WTC11 (cell line): ENCODE measurements at regions not wholly inside any gene's neighbourhood (a gene's known extent, or its start where the extent isn't known, plus 50 kb on each side); places are given as distances from the start of the nearest gene placed in this dataset.

Experiments
- ATAC-seq: fragments of 200-7000 bp; cut with Tn5 transposase; 2 replicates; pipeline ENCODE4 v1.10.0; 2021; ENCODE audit warnings: mild to moderate bottlenecking, moderate library complexity
- CTCF ChIA-PET: fragments of 300-600 bp; sonication (Branson Sonifier 250); formaldehyde crosslinking; loops from one replicate; lab custom pipeline; 2021; ENCODE audit warnings: antibody characterized with exemption; lab: Charles Lee
- POLR2A ChIA-PET: fragments of 350-600 bp; sonication (Branson Sonifier 250); formaldehyde crosslinking; loops from one replicate; lab custom pipeline; 2021; ENCODE audit warnings: antibody characterized with exemption; lab: Charles Lee
- DNase-seq: peaks from one replicate; pipeline ENCODE4 v3.0.0; 2021; ENCODE audit warnings: low spot score
- H3K27ac Mint-ChIP-seq: 2 replicates; pipeline ENCODE4 v1.8.0; 2021; ENCODE audit warnings: mixed read lengths
- H3K27me3 Mint-ChIP-seq: 2 replicates; pipeline ENCODE4 v1.8.0; 2021; ENCODE audit warnings: low read depth, mild to moderate bottlenecking, moderate library complexity, mixed read lengths
- H3K36me3 Mint-ChIP-seq: 2 replicates; pipeline ENCODE4 v1.8.0; 2021; ENCODE audit warnings: mixed read lengths
- H3K4me1 Mint-ChIP-seq: 2 replicates; pipeline ENCODE4 v1.8.0; 2022; ENCODE audit warnings: mixed read lengths
- H3K4me3 Mint-ChIP-seq: 2 replicates; pipeline ENCODE4 v1.8.0; 2021; ENCODE audit warnings: mild to moderate bottlenecking, moderate library complexity, mixed read lengths
- H3K9me3 Mint-ChIP-seq: 2 replicates; pipeline ENCODE4 v1.8.0; 2021; ENCODE audit warnings: mixed read lengths
- ATF1 ChIP-seq: sonication (generic); formaldehyde crosslinking; IDR thresholded peaks from 2 replicates; pipeline ENCODE4 v1.8.1; 2023; ENCODE audit warnings: mild to moderate bottlenecking, moderate library complexity, missing genetic modification reagents
- ELF4 ChIP-seq: sonication (generic); formaldehyde crosslinking; IDR thresholded peaks from 2 replicates; pipeline ENCODE4 v1.8.1; 2022; ENCODE audit warnings: low read depth, mild to moderate bottlenecking, moderate library complexity, missing genetic modification reagents
- EMX1 ChIP-seq: fragments of 250-450 bp; sonication (Bioruptor Pico); IDR thresholded peaks from 2 replicates; pipeline ENCODE4 v1.8.0; 2021; ENCODE audit warnings: mild to moderate bottlenecking
- FOXK1 ChIP-seq: sonication (generic); formaldehyde crosslinking; IDR thresholded peaks from 2 replicates; pipeline ENCODE4 v1.8.0; 2022; ENCODE audit warnings: mild to moderate bottlenecking, moderate library complexity, missing genetic modification reagents
- HMGA2 ChIP-seq: fragments of 250-450 bp; sonication (Bioruptor Pico); IDR thresholded peaks from 2 replicates; pipeline ENCODE4 v1.4.0; 2021; ENCODE audit warnings: mild to moderate bottlenecking, moderate library complexity
- JUN ChIP-seq: sonication (generic); formaldehyde crosslinking; IDR thresholded peaks from 2 replicates; pipeline ENCODE4 v1.8.0; 2023; ENCODE audit warnings: mild to moderate bottlenecking, missing genetic modification reagents
- MYBL2 ChIP-seq: sonication (generic); formaldehyde crosslinking; IDR thresholded peaks from 2 replicates; pipeline ENCODE4 v1.8.1; 2023; ENCODE audit warnings: mild to moderate bottlenecking, moderate library complexity, missing genetic modification reagents
- NFYB ChIP-seq: sonication (generic); formaldehyde crosslinking; conservative IDR thresholded peaks from 2 replicates; pipeline ENCODE4 v1.8.0; 2022; ENCODE audit warnings: low read depth, missing genetic modification reagents
- RORB ChIP-seq: fragments of 250-450 bp; sonication (Bioruptor Pico); IDR thresholded peaks from 2 replicates; pipeline ENCODE4 v1.9.0; 2021; ENCODE audit warnings: mild to moderate bottlenecking
- SMAD4 ChIP-seq: sonication (generic); formaldehyde crosslinking; IDR thresholded peaks from 2 replicates; pipeline ENCODE4 v1.8.0; 2022; ENCODE audit warnings: mild to moderate bottlenecking, missing genetic modification reagents
- USF1 ChIP-seq: sonication (generic); formaldehyde crosslinking; IDR thresholded peaks from 2 replicates; pipeline ENCODE4 v1.8.0; 2022; ENCODE audit warnings: mild to moderate bottlenecking, missing genetic modification reagents
- ZBTB21 ChIP-seq: sonication (generic); formaldehyde crosslinking; IDR thresholded peaks from 2 replicates; pipeline ENCODE4 v1.8.1; 2023; ENCODE audit warnings: mild to moderate bottlenecking, missing genetic modification reagents, borderline replicate concordance
- ZBTB43 ChIP-seq: sonication (generic); formaldehyde crosslinking; IDR thresholded peaks from 2 replicates; pipeline ENCODE4 v1.8.1; 2023; ENCODE audit warnings: mild to moderate bottlenecking, missing genetic modification reagents
- ZNF121 ChIP-seq: sonication (generic); formaldehyde crosslinking; IDR thresholded peaks from 2 replicates; pipeline ENCODE4 v1.8.0; 2023; ENCODE audit warnings: missing genetic modification reagents
- ZNF263 ChIP-seq: sonication (generic); formaldehyde crosslinking; IDR thresholded peaks from 2 replicates; pipeline ENCODE4 v1.8.1; 2022; ENCODE audit warnings: low read depth, mild to moderate bottlenecking, moderate library complexity, missing genetic modification reagents
- ZNF317 ChIP-seq: sonication (generic); formaldehyde crosslinking; IDR thresholded peaks from 2 replicates; pipeline ENCODE4 v1.8.1; 2023; ENCODE audit warnings: low read depth, mild to moderate bottlenecking, moderate library complexity, missing genetic modification reagents, borderline replicate concordance
- ZNF423 ChIP-seq: fragments of 250-450 bp; sonication (Bioruptor Pico); IDR thresholded peaks from 2 replicates; pipeline ENCODE4 v2.1.2; 2022; ENCODE audit warnings: mild to moderate bottlenecking, moderate library complexity
- TF ChIP-seq, protein P1 (sequence below): sonication (generic); formaldehyde crosslinking; IDR thresholded peaks from 2 replicates; pipeline ENCODE4 v1.8.0; 2022; ENCODE audit warnings: missing genetic modification reagents
- TF ChIP-seq, protein P2 (sequence below): sonication (generic); formaldehyde crosslinking; IDR thresholded peaks from 2 replicates; pipeline ENCODE4 v1.8.1; 2022; ENCODE audit warnings: missing genetic modification reagents, borderline replicate concordance
- TF ChIP-seq, protein P3 (sequence below): sonication (generic); formaldehyde crosslinking; IDR thresholded peaks from 2 replicates; pipeline ENCODE4 v1.8.1; 2023; ENCODE audit warnings: mild to moderate bottlenecking, moderate library complexity, missing genetic modification reagents
- TF ChIP-seq, protein P4 (sequence below): sonication (generic); formaldehyde crosslinking; IDR thresholded peaks from 2 replicates; pipeline ENCODE4 v1.8.0; 2023; ENCODE audit warnings: mild to moderate bottlenecking, missing genetic modification reagents

DNA sequence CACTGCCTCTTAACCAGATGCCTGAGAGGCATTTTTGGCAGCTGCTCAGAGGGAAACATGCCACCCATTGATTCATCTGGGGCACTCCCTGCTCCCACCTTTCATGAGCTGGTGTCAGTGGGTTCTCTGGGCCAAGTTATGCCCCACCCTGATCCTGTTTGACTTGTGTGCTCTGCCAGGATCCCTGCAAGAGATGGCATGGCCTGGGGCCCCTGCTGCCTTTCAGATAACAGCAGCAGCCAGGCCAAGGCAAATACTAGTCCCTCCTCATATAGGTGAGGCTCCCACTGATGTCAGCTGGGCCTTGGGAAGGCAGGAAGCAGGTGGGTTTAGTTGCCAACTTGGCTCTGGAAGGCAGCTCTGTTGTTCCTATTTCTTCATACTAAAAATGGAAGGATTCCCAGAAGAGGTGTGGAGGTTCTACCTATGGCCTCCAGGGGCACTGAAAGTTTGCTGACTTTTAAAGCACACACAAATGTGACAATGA lies 192.9 kb upstream of the RBPJ start:
- DNase-seq (no peak), ATAC-seq (no peak)
- Mint-ChIP-seq H3K27ac (no peak overlapping the region), H3K9me3 (peaks cover 31% of the 10 kb centered on the region)
- POLR2A ChIA-PET, result no interaction called here
- CTCF ChIA-PET, result interaction anchor here (0.5 to 0.9 kb wide), 5 partner anchors 10 to 69 kb away, joined by 3 to 8 read pairs (median 3); no protein-coding TSS in a partner anchor
- TF ChIP-seq, protein P1, sequence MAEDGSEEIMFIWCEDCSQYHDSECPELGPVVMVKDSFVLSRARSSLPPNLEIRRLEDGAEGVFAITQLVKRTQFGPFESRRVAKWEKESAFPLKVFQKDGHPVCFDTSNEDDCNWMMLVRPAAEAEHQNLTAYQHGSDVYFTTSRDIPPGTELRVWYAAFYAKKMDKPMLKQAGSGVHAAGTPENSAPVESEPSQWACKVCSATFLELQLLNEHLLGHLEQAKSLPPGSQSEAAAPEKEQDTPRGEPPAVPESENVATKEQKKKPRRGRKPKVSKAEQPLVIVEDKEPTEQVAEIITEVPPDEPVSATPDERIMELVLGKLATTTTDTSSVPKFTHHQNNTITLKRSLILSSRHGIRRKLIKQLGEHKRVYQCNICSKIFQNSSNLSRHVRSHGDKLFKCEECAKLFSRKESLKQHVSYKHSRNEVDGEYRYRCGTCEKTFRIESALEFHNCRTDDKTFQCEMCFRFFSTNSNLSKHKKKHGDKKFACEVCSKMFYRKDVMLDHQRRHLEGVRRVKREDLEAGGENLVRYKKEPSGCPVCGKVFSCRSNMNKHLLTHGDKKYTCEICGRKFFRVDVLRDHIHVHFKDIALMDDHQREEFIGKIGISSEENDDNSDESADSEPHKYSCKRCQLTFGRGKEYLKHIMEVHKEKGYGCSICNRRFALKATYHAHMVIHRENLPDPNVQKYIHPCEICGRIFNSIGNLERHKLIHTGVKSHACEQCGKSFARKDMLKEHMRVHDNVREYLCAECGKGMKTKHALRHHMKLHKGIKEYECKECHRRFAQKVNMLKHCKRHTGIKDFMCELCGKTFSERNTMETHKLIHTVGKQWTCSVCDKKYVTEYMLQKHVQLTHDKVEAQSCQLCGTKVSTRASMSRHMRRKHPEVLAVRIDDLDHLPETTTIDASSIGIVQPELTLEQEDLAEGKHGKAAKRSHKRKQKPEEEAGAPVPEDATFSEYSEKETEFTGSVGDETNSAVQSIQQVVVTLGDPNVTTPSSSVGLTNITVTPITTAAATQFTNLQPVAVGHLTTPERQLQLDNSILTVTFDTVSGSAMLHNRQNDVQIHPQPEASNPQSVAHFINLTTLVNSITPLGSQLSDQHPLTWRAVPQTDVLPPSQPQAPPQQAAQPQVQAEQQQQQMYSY (CRISPR knock-in tag), result no peak
- no peak for TF ChIP-seq ZNF263 (CRISPR knock-in tag)
- TF ChIP-seq, protein P2, sequence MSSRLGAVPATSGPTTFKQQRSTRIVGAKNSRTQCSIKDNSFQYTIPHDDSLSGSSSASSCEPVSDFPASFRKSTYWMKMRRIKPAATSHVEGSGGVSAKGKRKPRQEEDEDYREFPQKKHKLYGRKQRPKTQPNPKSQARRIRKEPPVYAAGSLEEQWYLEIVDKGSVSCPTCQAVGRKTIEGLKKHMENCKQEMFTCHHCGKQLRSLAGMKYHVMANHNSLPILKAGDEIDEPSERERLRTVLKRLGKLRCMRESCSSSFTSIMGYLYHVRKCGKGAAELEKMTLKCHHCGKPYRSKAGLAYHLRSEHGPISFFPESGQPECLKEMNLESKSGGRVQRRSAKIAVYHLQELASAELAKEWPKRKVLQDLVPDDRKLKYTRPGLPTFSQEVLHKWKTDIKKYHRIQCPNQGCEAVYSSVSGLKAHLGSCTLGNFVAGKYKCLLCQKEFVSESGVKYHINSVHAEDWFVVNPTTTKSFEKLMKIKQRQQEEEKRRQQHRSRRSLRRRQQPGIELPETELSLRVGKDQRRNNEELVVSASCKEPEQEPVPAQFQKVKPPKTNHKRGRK, result no peak
- TF ChIP-seq ZNF317 (CRISPR knock-in tag), result no peak
- no peak for TF ChIP-seq ATF1 (CRISPR knock-in tag)
- TF ChIP-seq, protein P3, sequence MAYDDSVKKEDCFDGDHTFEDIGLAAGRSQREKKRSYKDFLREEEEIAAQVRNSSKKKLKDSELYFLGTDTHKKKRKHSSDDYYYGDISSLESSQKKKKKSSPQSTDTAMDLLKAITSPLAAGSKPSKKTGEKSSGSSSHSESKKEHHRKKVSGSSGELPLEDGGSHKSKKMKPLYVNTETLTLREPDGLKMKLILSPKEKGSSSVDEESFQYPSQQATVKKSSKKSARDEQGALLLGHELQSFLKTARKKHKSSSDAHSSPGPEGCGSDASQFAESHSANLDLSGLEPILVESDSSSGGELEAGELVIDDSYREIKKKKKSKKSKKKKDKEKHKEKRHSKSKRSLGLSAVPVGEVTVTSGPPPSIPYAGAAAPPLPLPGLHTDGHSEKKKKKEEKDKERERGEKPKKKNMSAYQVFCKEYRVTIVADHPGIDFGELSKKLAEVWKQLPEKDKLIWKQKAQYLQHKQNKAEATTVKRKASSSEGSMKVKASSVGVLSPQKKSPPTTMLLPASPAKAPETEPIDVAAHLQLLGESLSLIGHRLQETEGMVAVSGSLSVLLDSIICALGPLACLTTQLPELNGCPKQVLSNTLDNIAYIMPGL (CRISPR knock-in tag), result no peak
- no peak for TF ChIP-seq SMAD4 (CRISPR knock-in tag)
- no peak for TF ChIP-seq EMX1 (CRISPR knock-in tag)
- TF ChIP-seq ZBTB21 (CRISPR knock-in tag), result no peak
- TF ChIP-seq ZNF121 (CRISPR knock-in tag), result no peak
- TF ChIP-seq NFYB (CRISPR knock-in tag), result no peak
- TF ChIP-seq, all 79 proteins: peak for 0
- H3K27me3 Mint-ChIP-seq, result no peaks in the 10 kb centered on the region; the same call in 1 of the 2 replicates
- no peaks in the 10 kb centered on the region for H3K4me1 Mint-ChIP-seq
- H3K4me3 Mint-ChIP-seq, result no peak overlapping the region
- H3K36me3 Mint-ChIP-seq, result no peaks in the 10 kb centered on the region

DNA sequence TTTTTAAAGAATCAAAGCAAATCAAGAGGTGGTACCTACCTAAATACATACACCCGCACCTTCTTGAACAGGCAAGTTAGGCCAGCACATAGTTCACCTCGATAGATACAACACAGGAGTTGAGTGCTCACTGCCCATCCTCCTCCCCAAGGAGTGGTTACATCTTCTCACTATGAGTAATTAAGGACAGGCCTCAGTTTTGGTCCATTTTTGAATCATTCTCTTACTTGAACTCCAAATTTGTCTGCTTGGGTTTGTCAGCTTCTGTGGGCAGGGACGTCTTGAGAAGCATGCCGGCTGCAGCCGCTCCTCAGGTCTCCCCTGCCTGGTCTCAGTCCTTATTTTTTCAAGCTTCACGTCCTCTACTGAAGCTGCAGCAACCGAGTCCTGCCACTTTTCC lies 190.6 kb upstream of the RBPJ start:
- ATAC-seq, result no peak
- Mint-ChIP-seq H3K4me3 (no peak overlapping the region), H3K27ac (no peak overlapping the region), H3K4me1 (no peaks in the 10 kb centered on the region), H3K36me3 (no peaks in the 10 kb centered on the region), H3K9me3 (peaks cover 31% of the 10 kb centered on the region), H3K27me3 (no peaks in the 10 kb centered on the region; the same call in 1 of the 2 replicates)
- POLR2A ChIA-PET, result no interaction called here
- no peak for DNase-seq
- CTCF ChIA-PET, result interaction anchor here (0.8 kb wide), 1 partner anchor 328 kb away, joined by 4 read pairs; no protein-coding TSS in a partner anchor
- TF ChIP-seq FOXK1 (CRISPR knock-in tag) (no peak), ZBTB43 (CRISPR knock-in tag) (no peak), JUN (CRISPR knock-in tag) (no peak), ZNF423 (CRISPR knock-in tag) (no peak), MYBL2 (CRISPR knock-in tag) (no peak), HMGA2 (CRISPR knock-in tag) (no peak), ELF4 (no peak), RORB (CRISPR knock-in tag) (no peak), USF1 (CRISPR knock-in tag) (no peak), ZNF263 (CRISPR knock-in tag) (no peak)
- TF ChIP-seq, protein P4, sequence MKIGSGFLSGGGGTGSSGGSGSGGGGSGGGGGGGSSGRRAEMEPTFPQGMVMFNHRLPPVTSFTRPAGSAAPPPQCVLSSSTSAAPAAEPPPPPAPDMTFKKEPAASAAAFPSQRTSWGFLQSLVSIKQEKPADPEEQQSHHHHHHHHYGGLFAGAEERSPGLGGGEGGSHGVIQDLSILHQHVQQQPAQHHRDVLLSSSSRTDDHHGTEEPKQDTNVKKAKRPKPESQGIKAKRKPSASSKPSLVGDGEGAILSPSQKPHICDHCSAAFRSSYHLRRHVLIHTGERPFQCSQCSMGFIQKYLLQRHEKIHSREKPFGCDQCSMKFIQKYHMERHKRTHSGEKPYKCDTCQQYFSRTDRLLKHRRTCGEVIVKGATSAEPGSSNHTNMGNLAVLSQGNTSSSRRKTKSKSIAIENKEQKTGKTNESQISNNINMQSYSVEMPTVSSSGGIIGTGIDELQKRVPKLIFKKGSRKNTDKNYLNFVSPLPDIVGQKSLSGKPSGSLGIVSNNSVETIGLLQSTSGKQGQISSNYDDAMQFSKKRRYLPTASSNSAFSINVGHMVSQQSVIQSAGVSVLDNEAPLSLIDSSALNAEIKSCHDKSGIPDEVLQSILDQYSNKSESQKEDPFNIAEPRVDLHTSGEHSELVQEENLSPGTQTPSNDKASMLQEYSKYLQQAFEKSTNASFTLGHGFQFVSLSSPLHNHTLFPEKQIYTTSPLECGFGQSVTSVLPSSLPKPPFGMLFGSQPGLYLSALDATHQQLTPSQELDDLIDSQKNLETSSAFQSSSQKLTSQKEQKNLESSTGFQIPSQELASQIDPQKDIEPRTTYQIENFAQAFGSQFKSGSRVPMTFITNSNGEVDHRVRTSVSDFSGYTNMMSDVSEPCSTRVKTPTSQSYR, result no peak
- TF ChIP-seq, protein P3 (CRISPR knock-in tag), result no peak
